ENCODE measurements at regions not wholly inside any gene's neighbourhood (a gene's known extent, or its start where the extent isn't known, plus 50 kb on each side); places are given as distances from the start of the nearest gene placed in this dataset.

GRCh38 chr3:74129611-74130010 is 484.8 kb downstream of the CNTN3 start:
- no peaks in the 10 kb centered on the region for H3K36me3 Mint-ChIP-seq (ENCODE audit: insufficient read depth, unreplicated experiment)
- Histone ChIP-seq H3K9me3 (no peaks in the 10 kb centered on the region), H3K4me3 (ENCODE audit: low read depth, low read length) (no peak overlapping the region), H3K4me1 (peaks cover 5% of the 10 kb centered on the region; the same call in 1 of the 2 replicates), H3K27me3 (replicated peaks; ENCODE audit: control insufficient read depth, insufficient read depth, low read length) (no peaks in the 10 kb centered on the region), H3K36me3 (ENCODE audit: control insufficient read depth, insufficient read depth, low read length) (no peaks in the 10 kb centered on the region)
- no peak for DNase-seq
- peaks cover 7% of the 10 kb centered on the region for H3K4me1 Mint-ChIP-seq (ENCODE audit: low read depth, unreplicated experiment)
- no peaks in the 10 kb centered on the region for H3K27me3 Mint-ChIP-seq (ENCODE audit: insufficient read depth, unreplicated experiment)
- H3K9me3 Mint-ChIP-seq (ENCODE audit: unreplicated experiment): peaks cover 19% of the 10 kb centered on the region
- ChIA-PET CTCF (no interaction called here), POLR2A (no interaction called here)
- intact Hi-C loops (cut with micrococcal nuclease; ENCODE audit: unreplicated experiment): no loop called here
- no peak overlapping the region for H3K4me3 Mint-ChIP-seq (ENCODE audit: unreplicated experiment)
- no TSS peak for BruUV-seq (replicated peaks)
- TF ChIP-seq CTCF (IDR thresholded peaks at IDR 0.05; ENCODE audit: insufficient read depth in 1 of 2, low read depth in 1 of 2, low read length in 1 of 2, severe bottlenecking in 1 of 2, unreplicated experiment in 1 of 2): no peak
- H3K27ac Mint-ChIP-seq (ENCODE audit: unreplicated experiment): no peak overlapping the region

GRCh38 chr3:74129056-74129455 is 485.4 kb downstream of the CNTN3 start:
- Mint-ChIP-seq H3K4me3 (ENCODE audit: unreplicated experiment) (no peak overlapping the region), H3K4me1 (ENCODE audit: low read depth, unreplicated experiment) (peaks cover 7% of the 10 kb centered on the region), H3K27ac (ENCODE audit: unreplicated experiment) (no peak overlapping the region), H3K9me3 (ENCODE audit: unreplicated experiment) (peaks cover 19% of the 10 kb centered on the region), H3K36me3 (ENCODE audit: insufficient read depth, unreplicated experiment) (no peaks in the 10 kb centered on the region), H3K27me3 (ENCODE audit: insufficient read depth, unreplicated experiment) (no peaks in the 10 kb centered on the region)
- ChIA-PET CTCF (no interaction called here), POLR2A (no interaction called here)
- BruUV-seq (replicated peaks): no TSS peak
- no peaks in the 10 kb centered on the region for H3K9me3 ChIP-seq
- no peak for TF ChIP-seq CTCF (IDR thresholded peaks at IDR 0.05; ENCODE audit: insufficient read depth in 1 of 2, low read depth in 1 of 2, low read length in 1 of 2, severe bottlenecking in 1 of 2, unreplicated experiment in 1 of 2)
- H3K27me3 ChIP-seq (replicated peaks; ENCODE audit: control insufficient read depth, insufficient read depth, low read length): no peaks in the 10 kb centered on the region
- H3K4me3 ChIP-seq (ENCODE audit: low read depth, low read length): no peak overlapping the region
- DNase-seq: no peak
- H3K4me1 ChIP-seq: peaks cover 5% of the 10 kb centered on the region; the same call in 1 of the 2 replicates
- intact Hi-C loops (cut with micrococcal nuclease; ENCODE audit: unreplicated experiment): no loop called here
- no peaks in the 10 kb centered on the region for H3K36me3 ChIP-seq (ENCODE audit: control insufficient read depth, insufficient read depth, low read length)

GRCh38 chr3:74127256-74127655 is 487.2 kb downstream of the CNTN3 start:
- Mint-ChIP-seq H3K36me3 (ENCODE audit: insufficient read depth, unreplicated experiment) (no peaks in the 10 kb centered on the region), H3K4me3 (ENCODE audit: unreplicated experiment) (no peak overlapping the region), H3K4me1 (ENCODE audit: low read depth, unreplicated experiment) (peaks cover 7% of the 10 kb centered on the region), H3K27me3 (ENCODE audit: insufficient read depth, unreplicated experiment) (no peaks in the 10 kb centered on the region), H3K9me3 (ENCODE audit: unreplicated experiment) (peaks cover 12% of the 10 kb centered on the region), H3K27ac (ENCODE audit: unreplicated experiment) (no peak overlapping the region)
- H3K4me3 ChIP-seq (ENCODE audit: low read depth, low read length): no peak overlapping the region
- intact Hi-C loops (cut with micrococcal nuclease; ENCODE audit: unreplicated experiment): no loop called here
- CTCF ChIA-PET: no interaction called here
- BruUV-seq (replicated peaks): no TSS peak
- no peaks in the 10 kb centered on the region for H3K36me3 ChIP-seq (ENCODE audit: control insufficient read depth, insufficient read depth, low read length)
- POLR2A ChIA-PET: no interaction called here
- no peaks in the 10 kb centered on the region for H3K9me3 ChIP-seq
- peaks cover 5% of the 10 kb centered on the region; the same call in 1 of the 2 replicates for H3K4me1 ChIP-seq
- no peaks in the 10 kb centered on the region for H3K27me3 ChIP-seq (replicated peaks; ENCODE audit: control insufficient read depth, insufficient read depth, low read length)
- TF ChIP-seq CTCF (IDR thresholded peaks at IDR 0.05; ENCODE audit: insufficient read depth in 1 of 2, low read depth in 1 of 2, low read length in 1 of 2, severe bottlenecking in 1 of 2, unreplicated experiment in 1 of 2): no peak
- no peak for DNase-seq

Data from Caco-2 (cell line).